H9 (cell line): ENCODE measurements at regions not wholly inside any gene's neighbourhood (a gene's known extent, or its start where the extent isn't known, plus 50 kb on each side); places are given as distances from the start of the nearest gene placed in this dataset.

Experiments
- DNase-seq: peaks from one replicate; pipeline ENCODE4 v3.0.0-alpha.2; 2017
- H2AFZ ChIP-seq: one replicate; pipeline ENCODE4 v1.6.1; 2013; ENCODE audit warnings: mild to moderate bottlenecking, low read length, control low read depth, moderate library complexity
- H2AK5ac ChIP-seq: 2 replicates; pipeline ENCODE4 v1.6.1; 2013; ENCODE audit warnings: low read length, control low read depth, mixed read lengths; ENCODE audit not compliant: insufficient read length
- H2BK120ac ChIP-seq: one replicate; pipeline ENCODE4 v1.6.1; 2013; ENCODE audit warnings: low read depth, mild to moderate bottlenecking, low read length, control low read depth, inconsistent platforms; ENCODE audit not compliant: poor library complexity, severe bottlenecking
- H2BK12ac ChIP-seq: 2 replicates; pipeline ENCODE4 v1.6.1; 2013; ENCODE audit warnings: low read length, control low read depth, mixed read lengths, low read depth; ENCODE audit not compliant: insufficient read length
- H2BK15ac ChIP-seq: 2 replicates; pipeline ENCODE4 v1.6.1; 2013; ENCODE audit warnings: low read depth, low read length, control low read depth
- H2BK20ac ChIP-seq: one replicate; pipeline ENCODE4 v1.6.1; 2013; ENCODE audit warnings: low read depth, mild to moderate bottlenecking, low read length, control low read depth, inconsistent platforms; ENCODE audit not compliant: poor library complexity, severe bottlenecking
- H2BK5ac ChIP-seq: 2 replicates; pipeline ENCODE4 v1.6.1; 2013; ENCODE audit warnings: low read length, control low read depth, mixed read lengths; ENCODE audit not compliant: insufficient read length
- H3K14ac ChIP-seq: 2 replicates; pipeline ENCODE4 v1.6.1; 2013; ENCODE audit warnings: low read length, control low read depth; ENCODE audit not compliant: insufficient read depth
- H3K18ac ChIP-seq: 2 replicates; pipeline ENCODE4 v1.6.1; 2013; ENCODE audit warnings: low read depth, mild to moderate bottlenecking, mixed read lengths, low read length, control low read depth; ENCODE audit not compliant: insufficient read length
- H3K23ac ChIP-seq: 2 replicates; pipeline ENCODE4 v1.6.1; 2013; ENCODE audit warnings: low read length, control low read depth, mixed read lengths, low read depth; ENCODE audit not compliant: insufficient read length
- H3K23me2 ChIP-seq: 2 replicates; pipeline ENCODE4 v1.6.1; 2013; ENCODE audit warnings: low read depth, mild to moderate bottlenecking, mixed read lengths, low read length, control low read depth; ENCODE audit not compliant: insufficient read length, poor library complexity, severe bottlenecking
- H3K27ac ChIP-seq: 2 replicates; pipeline ENCODE4 v1.5.1; 2013; ENCODE audit warnings: low read length, control low read depth, mixed read lengths, low read depth; ENCODE audit not compliant: insufficient read length
- H3K27me3 ChIP-seq: 2 replicates; pipeline ENCODE4 v1.6.1; 2013; ENCODE audit warnings: low read length, control low read depth, inconsistent platforms; ENCODE audit not compliant: insufficient read depth
- H3K4ac ChIP-seq: 2 replicates; pipeline ENCODE4 v1.6.1; 2013; ENCODE audit warnings: low read depth, mild to moderate bottlenecking, control low read depth, inconsistent platforms, low read length, moderate library complexity
- H3K4me1 ChIP-seq: 2 replicates; pipeline ENCODE4 v1.6.1; 2013; ENCODE audit warnings: low read length, control low read depth, inconsistent platforms; ENCODE audit not compliant: insufficient read depth
- H3K4me2 ChIP-seq: 2 replicates; pipeline ENCODE4 v1.6.1; 2013; ENCODE audit warnings: low read length, control low read depth, mixed read lengths; ENCODE audit not compliant: insufficient read length, insufficient read depth
- H3K56ac ChIP-seq: 2 replicates; pipeline ENCODE4 v1.6.1; 2013; ENCODE audit warnings: low read depth, mild to moderate bottlenecking, mixed read lengths, low read length, control low read depth; ENCODE audit not compliant: insufficient read length
- H3K79me1 ChIP-seq: 2 replicates; pipeline ENCODE4 v1.6.1; 2013; ENCODE audit warnings: low read depth, mild to moderate bottlenecking, moderate library complexity, low read length, control low read depth, inconsistent platforms; ENCODE audit not compliant: insufficient read depth, poor library complexity, severe bottlenecking
- H3K79me2 ChIP-seq: 2 replicates; pipeline ENCODE4 v1.6.1; 2013; ENCODE audit warnings: low read length, control low read depth, inconsistent platforms; ENCODE audit not compliant: insufficient read depth
- H3K9ac ChIP-seq: 2 replicates; pipeline ENCODE4 v1.6.1; 2013; ENCODE audit warnings: low read length, control low read depth, mixed read lengths; ENCODE audit not compliant: insufficient read length; ENCODE audit errors: extremely low read depth
- H3K9me3 ChIP-seq: one replicate; pipeline ENCODE4 v1.6.1; 2013; ENCODE audit warnings: low read depth, low read length, inconsistent platforms; ENCODE audit not compliant: control insufficient read depth
- H3T11ph ChIP-seq: one replicate; pipeline ENCODE4 v1.6.1; 2013; ENCODE audit warnings: mild to moderate bottlenecking, low read length, control low read depth, inconsistent platforms
- H4K20me1 ChIP-seq: one replicate; pipeline ENCODE4 v1.6.1; 2013; ENCODE audit not compliant: control insufficient read depth, insufficient read length, insufficient read depth
- H4K5ac ChIP-seq: 2 replicates; pipeline ENCODE4 v1.6.1; 2013; ENCODE audit warnings: low read depth, mild to moderate bottlenecking, mixed read lengths, low read length, control low read depth; ENCODE audit not compliant: insufficient read length
- H4K8ac ChIP-seq: replicated peaks from 2 replicates; pipeline ENCODE4 v1.6.1; 2013; ENCODE audit warnings: low read length, control low read depth, mixed read lengths, low read depth; ENCODE audit not compliant: insufficient read length
- H4K91ac ChIP-seq: 2 replicates; pipeline ENCODE4 v1.6.1; 2013; ENCODE audit warnings: low read depth, mild to moderate bottlenecking, moderate library complexity, mixed read lengths, low read length, control low read depth; ENCODE audit not compliant: insufficient read length
- H3K27ac Mint-ChIP-seq, 3 experiments: 2 replicates in 2 of 3; 3 replicates in 1 of 3; pipeline ENCODE4 v1.8.0; 2020 to 2021; ENCODE audit warnings: mixed read lengths in 3 of 3, mild to moderate bottlenecking in 1 of 3, moderate library complexity in 1 of 3
- H3K27me3 Mint-ChIP-seq: 2 replicates; pipeline ENCODE4 v1.8.0; 2021; ENCODE audit warnings: low read depth, mild to moderate bottlenecking, moderate library complexity, mixed read lengths
- H3K36me3 Mint-ChIP-seq, 3 experiments: 2 replicates in 2 of 3; 3 replicates in 1 of 3; pipeline ENCODE4 v1.8.0; 2020 to 2021; ENCODE audit warnings: low read depth in 3 of 3, mixed read lengths in 3 of 3; ENCODE audit not compliant: insufficient read depth in 1 of 3
- H3K4me1 Mint-ChIP-seq, 2 experiments: 2 replicates each; pipeline ENCODE4 v1.8.0; 2020; ENCODE audit warnings: mixed read lengths in 2 of 2
- H3K4me3 Mint-ChIP-seq, 2 experiments: 2 replicates in 1 of 2; 3 replicates in 1 of 2; pipeline ENCODE4 v1.8.0; 2020 to 2021; ENCODE audit warnings: mild to moderate bottlenecking in 2 of 2, mixed read lengths in 2 of 2, moderate library complexity in 1 of 2
- H3K9me3 Mint-ChIP-seq, 2 experiments: 2 replicates in 1 of 2; 3 replicates in 1 of 2; pipeline ENCODE4 v1.8.0; 2020; ENCODE audit warnings: mild to moderate bottlenecking in 2 of 2, mixed read lengths in 2 of 2, moderate library complexity in 1 of 2
- WGBS: extraction: QIAGEN DNeasy Blood & Tissue Kit; methylation state at CpG from one replicate; pipeline ENCODE4 v1.1.7; 2013; ENCODE audit warnings: missing lambda C conversion rate, low lambda C conversion rate, mixed read lengths; ENCODE audit not compliant: insufficient read length; ENCODE audit errors: extremely low coverage; 5-methylcytosine and 5-hydroxymethylcytosine counted together
- TF ChIP-seq, protein P1 (sequence below): fragments of 200-600 bp; sonication (generic); conservative IDR thresholded peaks from 3 replicates; pipeline ENCODE4 v1.8.0; 2021; ENCODE audit warnings: antibody characterized with exemption, mild to moderate bottlenecking

DNA sequence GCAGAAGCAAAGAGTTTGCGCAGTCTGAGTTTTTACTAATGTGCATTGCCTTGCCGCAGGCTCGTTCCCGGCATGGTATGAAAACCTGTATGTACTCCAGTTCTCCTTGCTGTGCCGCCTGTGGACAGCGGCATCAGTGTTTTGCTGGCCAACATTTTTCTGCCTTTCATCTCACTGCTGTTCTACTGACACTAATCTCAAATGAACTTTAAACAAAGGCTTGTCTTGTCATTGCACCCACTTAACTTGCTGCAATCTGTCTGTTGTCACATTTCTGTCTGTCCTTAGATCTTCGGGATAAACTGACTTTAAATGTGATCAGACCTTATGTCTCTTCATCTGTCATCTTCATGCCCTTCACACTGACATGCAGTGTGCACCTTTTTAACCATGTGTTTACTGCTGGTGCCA lies 71.7 kb upstream of the ZNRF2 start:
- no peak overlapping the region for H3T11ph ChIP-seq
- no peak overlapping the region for H3K18ac ChIP-seq
- H2BK15ac ChIP-seq = no peak overlapping the region
- H3K36me3 Mint-ChIP-seq = no peaks in the 10 kb centered on the region
- no peak overlapping the region for H3K27ac Mint-ChIP-seq
- H3K79me1 ChIP-seq = no peaks in the 10 kb centered on the region
- H3K4me3 Mint-ChIP-seq = no peak overlapping the region
- no peak overlapping the region for H3K4ac ChIP-seq
- no peak overlapping the region for H3K27ac ChIP-seq
- no peak overlapping the region for H3K23ac ChIP-seq
- no peaks in the 10 kb centered on the region for H4K20me1 ChIP-seq
- no peak for DNase-seq
- H4K5ac ChIP-seq = no peak overlapping the region
- no peaks in the 10 kb centered on the region for H3K9me3 Mint-ChIP-seq
- no peaks in the 10 kb centered on the region for H3K9me3 ChIP-seq
- TF ChIP-seq, protein P1, sequence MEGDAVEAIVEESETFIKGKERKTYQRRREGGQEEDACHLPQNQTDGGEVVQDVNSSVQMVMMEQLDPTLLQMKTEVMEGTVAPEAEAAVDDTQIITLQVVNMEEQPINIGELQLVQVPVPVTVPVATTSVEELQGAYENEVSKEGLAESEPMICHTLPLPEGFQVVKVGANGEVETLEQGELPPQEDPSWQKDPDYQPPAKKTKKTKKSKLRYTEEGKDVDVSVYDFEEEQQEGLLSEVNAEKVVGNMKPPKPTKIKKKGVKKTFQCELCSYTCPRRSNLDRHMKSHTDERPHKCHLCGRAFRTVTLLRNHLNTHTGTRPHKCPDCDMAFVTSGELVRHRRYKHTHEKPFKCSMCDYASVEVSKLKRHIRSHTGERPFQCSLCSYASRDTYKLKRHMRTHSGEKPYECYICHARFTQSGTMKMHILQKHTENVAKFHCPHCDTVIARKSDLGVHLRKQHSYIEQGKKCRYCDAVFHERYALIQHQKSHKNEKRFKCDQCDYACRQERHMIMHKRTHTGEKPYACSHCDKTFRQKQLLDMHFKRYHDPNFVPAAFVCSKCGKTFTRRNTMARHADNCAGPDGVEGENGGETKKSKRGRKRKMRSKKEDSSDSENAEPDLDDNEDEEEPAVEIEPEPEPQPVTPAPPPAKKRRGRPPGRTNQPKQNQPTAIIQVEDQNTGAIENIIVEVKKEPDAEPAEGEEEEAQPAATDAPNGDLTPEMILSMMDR = no peak
- no peak overlapping the region for H2BK12ac ChIP-seq
- H4K8ac ChIP-seq = no peak overlapping the region
- H3K56ac ChIP-seq = no peak overlapping the region
- H3K27me3 ChIP-seq = no peaks in the 10 kb centered on the region
- H4K91ac ChIP-seq = no peak overlapping the region
- no peak overlapping the region for H3K14ac ChIP-seq
- H2BK20ac ChIP-seq = no peak overlapping the region
- no peaks in the 10 kb centered on the region for H3K23me2 ChIP-seq
- peaks cover 2% of the 10 kb centered on the region for H3K27me3 Mint-ChIP-seq
- no peak overlapping the region for H2AFZ ChIP-seq
- no peaks in the 10 kb centered on the region for H3K4me1 ChIP-seq
- no CpG with 5 or more reads among the region's 7 CpGs for WGBS
- no peak overlapping the region for H3K9ac ChIP-seq
- H3K4me2 ChIP-seq = no peak overlapping the region
- H2BK120ac ChIP-seq = no peak overlapping the region
- H2BK5ac ChIP-seq = no peak overlapping the region
- no peaks in the 10 kb centered on the region for H3K79me2 ChIP-seq
- peaks cover 0 to 2% of the 10 kb centered on the region in 2 experiments; a peak in 1 of 4 replicates for H3K4me1 Mint-ChIP-seq
- no peak overlapping the region for H2AK5ac ChIP-seq
